ELR (cell line): ENCODE measurements at regions not wholly inside any gene's neighbourhood (a gene's known extent, or its start where the extent isn't known, plus 50 kb on each side); places are given as distances from the start of the nearest gene placed in this dataset.

Experiments
- DNase-seq: peaks from one replicate; pipeline ENCODE4 v3.0.0-alpha.2; 2015; ENCODE audit warnings: low read depth

GRCh38 chr10:33609546-33609945, 275.1 kb upstream of the NRP1 start:
- no peak for DNase-seq

- no peak for DNase-seq
These were observed 267.8 kb upstream of the NRP1 start for GRCh38 chr10:33602278-33602677.

- DNase-seq, result peak; percentile 39
These were observed 265.9 kb upstream of the NRP1 start for GRCh38 chr10:33600381-33600780.

GRCh38 chr10:33596422-33596821, 262.0 kb upstream of the NRP1 start:
- no peak for DNase-seq

- no peak for DNase-seq
These were observed 260.0 kb upstream of the NRP1 start for GRCh38 chr10:33594475-33594874.

GRCh38 chr10:33588974-33589600, 254.6 kb upstream of the NRP1 start:
- DNase-seq, result no peak

GRCh38 chr10:33584596-33584995, 250.1 kb upstream of the NRP1 start:
- peak; percentile 42 for DNase-seq

- DNase-seq, result no peak
These were observed 245.5 kb upstream of the NRP1 start for GRCh38 chr10:33579996-33580395.

GRCh38 chr10:33573606-33574005, 239.1 kb upstream of the NRP1 start:
- DNase-seq, result no peak

GRCh38 chr10:33571616-33572015, 237.1 kb upstream of the NRP1 start:
- DNase-seq, result peak; percentile 30

GRCh38 chr10:33570495-33570894, 236.0 kb upstream of the NRP1 start:
- no peak for DNase-seq

GRCh38 chr10:33569702-33570101, 235.2 kb upstream of the NRP1 start:
- no peak for DNase-seq

GRCh38 chr10:33566426-33566825, 232.0 kb upstream of the NRP1 start:
- no peak for DNase-seq

- no peak for DNase-seq
These were observed 231.5 kb upstream of the NRP1 start for GRCh38 chr10:33566001-33566400.

GRCh38 chr10:33565231-33565630, 230.8 kb upstream of the NRP1 start:
- DNase-seq, result no peak

GRCh38 chr10:33559105-33559504, 224.6 kb upstream of the NRP1 start:
- DNase-seq, result peak; percentile 71

GRCh38 chr10:33557313-33557712, 222.8 kb upstream of the NRP1 start:
- no peak for DNase-seq

- DNase-seq, result no peak
These were observed 222.2 kb upstream of the NRP1 start for GRCh38 chr10:33556620-33557019.

- no peak for DNase-seq
These were observed 221.6 kb upstream of the NRP1 start for GRCh38 chr10:33556103-33556502.

- DNase-seq, result no peak
These were observed 219.5 kb upstream of the NRP1 start for GRCh38 chr10:33553748-33554571.

GRCh38 chr10:33552290-33552689, 217.8 kb upstream of the NRP1 start:
- no peak for DNase-seq

GRCh38 chr10:33550811-33551210, 216.3 kb upstream of the NRP1 start:
- DNase-seq, result no peak

- DNase-seq, result no peak
These were observed 213.5 kb upstream of the NRP1 start for GRCh38 chr10:33547976-33548375.

- DNase-seq, result no peak
These were observed 211.6 kb upstream of the NRP1 start for GRCh38 chr10:33546031-33546430.
